ENCODE measurements at regions not wholly inside any gene's neighbourhood (a gene's known extent, or its start where the extent isn't known, plus 50 kb on each side); places are given as distances from the start of the nearest gene placed in this dataset.
"Not testable (repeated sequence)": the region's sequence is repeated elsewhere in the genome, so short reads cannot be mapped to it uniquely, and the experiment has no call there.

DNA sequence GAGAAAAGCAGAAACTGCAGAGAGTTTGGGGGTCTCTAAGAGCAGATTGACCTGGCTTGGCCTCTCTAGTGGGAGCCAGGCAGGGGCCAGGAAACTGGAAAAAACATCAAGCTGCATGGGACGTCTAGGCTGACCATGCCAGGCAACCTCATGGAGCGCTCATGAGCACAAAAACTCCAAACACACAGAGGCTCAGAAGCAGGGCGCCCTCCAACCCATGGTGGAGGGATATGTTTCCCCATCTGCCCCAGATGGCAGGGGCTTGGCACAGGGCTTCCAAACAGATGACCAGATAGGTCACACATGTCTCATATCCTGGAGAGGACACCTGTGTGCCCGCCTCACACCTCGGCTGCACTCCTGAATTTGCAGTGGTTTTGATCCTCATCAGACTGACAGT is 879.0 kb downstream of the UQCRFS1 start:
- no peak for DNase-seq

DNA sequence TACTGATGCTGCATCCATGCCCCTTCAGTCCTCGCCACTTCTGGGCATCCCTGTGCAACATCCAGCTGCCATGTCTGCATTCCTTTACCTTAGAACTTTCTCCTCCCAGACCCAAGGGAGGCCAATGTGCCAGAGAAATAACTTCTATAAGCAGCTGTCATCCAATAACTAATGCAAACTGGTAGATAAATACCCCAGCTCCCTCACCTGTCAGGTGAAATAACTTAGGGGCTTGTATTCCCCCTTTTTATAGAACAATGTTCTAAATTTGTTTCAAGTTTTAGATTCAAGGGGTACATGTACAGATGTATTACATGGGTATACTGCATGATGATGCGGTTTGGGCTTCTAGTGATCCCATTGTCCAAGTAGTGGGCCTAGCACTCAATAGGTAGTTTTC is 880.1 kb downstream of the UQCRFS1 start:
- no peak for DNase-seq

DNA sequence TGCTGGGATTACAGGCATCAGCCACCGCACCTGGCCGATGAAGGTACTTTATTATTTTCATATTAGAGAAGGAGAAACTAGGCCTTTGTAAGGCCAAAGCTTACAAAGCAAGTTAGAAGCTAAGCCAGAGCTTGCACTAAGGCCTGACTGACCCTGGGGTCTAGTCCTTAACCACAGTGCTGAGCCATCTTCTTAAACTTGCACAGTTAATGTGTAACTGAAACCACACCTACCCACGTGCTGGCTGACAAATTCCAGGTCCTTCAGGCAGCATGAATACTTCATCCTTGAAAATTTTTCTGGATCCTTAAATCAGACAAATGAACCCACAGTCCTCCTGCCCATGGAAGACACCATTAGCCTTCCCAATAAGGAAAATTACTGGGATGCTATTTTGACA is 880.6 kb downstream of the UQCRFS1 start:
- no peak for DNase-seq

DNA sequence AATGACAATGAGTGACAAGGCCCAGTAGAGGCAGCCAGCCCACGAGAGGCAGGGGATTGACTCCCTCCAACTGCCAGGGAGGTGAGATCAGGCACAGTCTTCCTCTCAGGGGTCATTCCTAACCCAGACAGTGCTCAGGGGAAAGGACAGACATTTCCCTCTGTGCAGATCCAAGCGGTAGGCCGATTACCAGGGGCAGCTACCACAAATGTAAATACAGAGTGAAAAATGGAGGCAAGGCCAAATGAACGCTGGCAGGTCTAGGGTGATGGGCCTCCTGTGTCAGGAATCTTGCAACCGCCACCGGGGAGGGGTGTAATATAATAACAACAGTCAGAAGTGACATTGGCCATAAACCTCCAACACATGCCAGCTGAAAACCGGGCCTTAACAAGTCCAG is 881.4 kb downstream of the UQCRFS1 start:
- no peak for DNase-seq

DNA sequence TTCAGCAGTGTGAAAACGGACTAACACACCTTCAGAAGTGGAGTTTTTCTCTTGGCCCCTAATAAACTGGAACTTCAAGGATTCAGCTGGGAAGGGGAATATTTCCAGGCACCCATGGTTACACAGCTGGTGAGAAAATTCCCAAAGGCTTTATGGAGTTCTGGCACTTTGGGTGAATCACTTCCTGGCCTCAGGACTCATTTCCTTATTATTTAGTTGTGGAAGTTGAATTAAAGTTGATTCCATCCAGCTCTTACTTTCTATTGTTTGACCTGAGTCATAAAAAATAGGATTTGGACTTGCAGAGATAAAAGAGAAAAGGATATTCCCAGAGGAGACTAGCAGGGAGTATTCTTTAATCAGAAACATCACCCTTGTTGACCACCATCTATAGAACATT is 882.1 kb downstream of the UQCRFS1 start:
- no peak for DNase-seq

DNA sequence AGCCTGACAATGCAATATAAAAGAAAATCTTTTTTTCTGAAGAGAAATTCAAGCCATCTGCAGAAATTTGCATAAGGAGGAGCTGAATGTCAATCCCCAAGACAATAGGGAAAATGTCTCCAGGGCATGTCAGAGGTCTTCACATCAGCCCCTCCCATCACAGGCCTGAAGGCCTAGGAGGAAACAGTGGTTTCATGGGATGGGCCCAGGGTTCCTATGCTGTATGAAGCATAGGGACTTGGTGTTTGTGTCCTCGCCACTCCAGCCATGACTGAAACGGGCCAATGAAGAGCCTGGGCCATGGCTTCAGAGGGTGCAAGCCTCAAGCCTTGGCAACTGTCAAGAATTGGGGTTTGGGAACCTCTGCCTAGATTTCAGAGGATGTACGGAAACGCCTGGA is 883.5 kb downstream of the UQCRFS1 start:
- DNase-seq, result no peak

DNA sequence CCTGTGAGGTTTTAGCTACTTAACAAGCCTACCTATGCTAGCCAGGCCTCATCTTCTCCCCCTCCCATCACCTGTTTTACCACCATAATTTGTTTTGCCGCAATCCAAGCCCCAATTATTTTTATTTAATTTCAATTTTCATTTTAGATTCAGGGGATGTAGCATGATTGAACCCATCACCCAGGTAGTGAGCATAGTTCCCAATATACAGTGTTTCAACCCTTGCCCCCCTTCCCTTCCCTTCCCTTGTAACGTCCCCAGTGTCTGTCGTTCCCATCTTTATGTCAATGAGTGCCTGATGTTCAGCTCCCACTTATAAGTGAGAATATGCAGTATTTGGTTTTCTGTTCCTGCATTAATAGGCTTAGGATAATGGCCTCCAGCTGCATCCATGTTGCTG is 885.0 kb downstream of the UQCRFS1 start:
- DNase-seq, result no peak

DNA sequence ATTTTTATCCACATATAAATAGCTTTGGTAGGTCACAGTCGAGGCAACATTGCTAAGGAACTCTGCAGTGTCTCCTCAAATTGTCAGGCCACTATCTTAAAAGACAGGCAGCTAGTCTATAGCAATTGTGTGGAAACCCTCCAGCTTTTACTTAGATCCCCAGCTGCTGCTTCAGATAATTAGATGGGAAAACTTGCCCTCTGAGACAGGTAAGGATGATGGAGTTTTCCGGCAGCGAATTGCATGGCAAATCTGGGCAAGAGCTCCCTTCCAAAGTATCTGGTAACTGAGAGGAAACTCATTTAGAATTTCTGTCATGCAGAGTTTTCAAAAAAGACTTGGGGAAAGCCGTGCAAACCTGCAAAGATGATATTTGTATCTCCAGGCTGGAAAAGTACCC is 886.2 kb downstream of the UQCRFS1 start:
- DNase-seq, result no peak

DNA sequence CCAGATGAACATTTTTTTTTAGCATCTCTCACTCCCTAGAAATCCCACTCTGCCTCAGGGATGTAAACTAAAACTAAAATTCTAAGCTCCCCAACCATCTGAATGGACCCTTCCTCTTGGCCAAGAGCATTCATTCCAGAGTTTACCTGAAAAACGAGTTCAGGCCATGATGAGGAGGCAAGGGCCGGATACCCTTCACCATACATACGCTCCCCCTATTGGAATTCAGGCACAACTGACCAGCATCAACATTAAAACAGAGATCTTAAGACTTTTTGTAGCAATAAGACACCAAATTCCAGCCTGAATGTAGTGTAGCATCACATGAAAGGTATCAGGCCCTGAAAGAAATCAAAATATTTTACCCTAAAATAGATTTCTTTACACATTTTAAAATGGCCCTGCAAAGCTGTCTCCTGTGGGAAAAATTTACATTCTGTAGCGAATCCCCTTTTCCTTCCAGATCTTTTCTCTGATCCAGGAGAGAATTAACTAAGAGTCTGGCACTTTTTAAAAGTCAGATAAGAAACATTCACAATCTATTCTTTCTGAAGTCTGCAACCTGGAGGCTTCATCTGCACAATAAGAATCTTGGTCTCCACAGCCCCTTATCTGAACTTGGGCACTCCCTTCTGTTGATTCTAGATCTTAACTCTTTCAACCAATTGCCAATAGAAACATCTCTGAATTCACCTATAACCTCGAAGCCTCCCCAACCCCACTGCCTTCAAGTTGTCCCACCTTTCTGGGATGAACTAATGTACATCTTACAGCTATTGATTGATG is 888.5 kb downstream of the UQCRFS1 start:
- DNase-seq, result no peak

DNA sequence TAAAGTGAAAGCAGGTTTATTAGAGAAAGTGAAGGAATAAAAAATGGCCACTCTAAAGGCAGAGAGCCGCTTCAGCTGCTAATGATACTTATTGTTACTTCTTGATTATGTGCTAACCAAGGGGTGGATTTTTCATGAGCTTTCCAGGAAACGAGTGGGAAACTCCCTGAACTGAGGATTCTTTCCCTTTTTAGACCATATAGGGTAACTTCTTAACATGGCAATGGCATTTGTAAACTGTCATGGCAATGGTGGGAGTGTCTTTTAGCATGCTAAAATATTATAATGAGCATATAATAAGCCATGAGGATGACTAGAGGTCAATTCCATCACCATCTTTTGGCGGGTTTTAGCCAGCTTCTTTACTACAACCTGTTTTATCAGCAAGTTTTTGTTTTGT is 890.0 kb downstream of the UQCRFS1 start:
- DNase-seq, result no peak

DNA sequence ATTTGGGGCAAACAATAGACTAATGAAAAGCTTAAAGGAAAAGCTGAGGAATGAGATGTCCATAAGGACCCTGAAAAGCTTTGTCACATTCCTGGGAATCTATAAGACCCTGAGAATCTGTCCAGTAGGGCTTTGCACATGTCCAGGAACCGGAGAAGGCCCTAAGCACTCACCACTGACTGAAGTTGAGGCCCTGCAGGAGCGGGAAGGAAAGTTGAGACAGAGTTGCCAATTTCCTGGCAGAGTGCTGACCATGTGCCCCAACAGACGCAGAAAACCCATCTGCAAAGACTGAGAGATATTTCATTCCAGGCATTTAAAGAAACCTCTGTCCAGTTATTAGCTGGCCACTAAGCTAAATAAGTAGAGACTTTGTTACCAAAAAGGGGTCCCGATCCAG is 890.5 kb downstream of the UQCRFS1 start:
- no peak for DNase-seq

DNA sequence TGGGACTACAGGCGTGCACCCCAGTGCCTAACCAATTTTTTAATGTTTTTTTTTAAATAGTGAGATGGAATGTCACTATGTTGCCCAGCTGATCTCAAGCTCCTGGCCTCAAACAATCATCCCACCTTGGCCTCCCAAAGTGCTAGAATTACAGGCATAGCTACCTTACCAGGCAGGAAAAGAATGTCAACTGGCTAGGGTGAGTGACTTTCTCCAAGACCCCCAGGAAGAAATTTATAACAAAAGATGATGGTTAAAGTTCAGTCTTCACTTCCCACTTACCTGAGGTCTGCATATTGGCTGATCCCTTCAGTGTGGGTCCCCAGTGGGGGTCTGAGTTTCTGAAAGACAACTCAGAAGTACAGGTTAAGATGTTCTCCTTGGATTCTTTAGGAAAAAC is 893.0 kb downstream of the UQCRFS1 start:
- no peak for DNase-seq

DNA sequence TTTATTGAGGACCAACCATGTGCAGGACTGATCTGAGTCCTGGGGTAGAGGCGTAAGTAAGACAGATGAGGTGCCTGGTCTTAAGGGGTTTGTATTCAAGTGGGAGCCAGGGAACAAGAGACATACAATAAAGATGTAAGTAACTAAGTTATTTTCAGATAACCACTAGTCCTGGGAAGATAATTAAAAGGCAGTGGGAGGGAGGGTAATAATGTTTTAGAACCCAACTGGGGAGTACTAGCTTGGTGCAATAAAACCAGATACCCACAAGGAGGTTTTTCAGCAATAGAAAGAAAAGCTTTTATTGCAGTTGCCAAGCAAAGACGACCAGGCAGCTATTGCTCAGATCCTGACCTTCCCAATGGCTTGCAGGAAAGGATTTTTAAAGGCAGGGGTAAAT is 893.7 kb downstream of the UQCRFS1 start:
- DNase-seq, result no peak

DNA sequence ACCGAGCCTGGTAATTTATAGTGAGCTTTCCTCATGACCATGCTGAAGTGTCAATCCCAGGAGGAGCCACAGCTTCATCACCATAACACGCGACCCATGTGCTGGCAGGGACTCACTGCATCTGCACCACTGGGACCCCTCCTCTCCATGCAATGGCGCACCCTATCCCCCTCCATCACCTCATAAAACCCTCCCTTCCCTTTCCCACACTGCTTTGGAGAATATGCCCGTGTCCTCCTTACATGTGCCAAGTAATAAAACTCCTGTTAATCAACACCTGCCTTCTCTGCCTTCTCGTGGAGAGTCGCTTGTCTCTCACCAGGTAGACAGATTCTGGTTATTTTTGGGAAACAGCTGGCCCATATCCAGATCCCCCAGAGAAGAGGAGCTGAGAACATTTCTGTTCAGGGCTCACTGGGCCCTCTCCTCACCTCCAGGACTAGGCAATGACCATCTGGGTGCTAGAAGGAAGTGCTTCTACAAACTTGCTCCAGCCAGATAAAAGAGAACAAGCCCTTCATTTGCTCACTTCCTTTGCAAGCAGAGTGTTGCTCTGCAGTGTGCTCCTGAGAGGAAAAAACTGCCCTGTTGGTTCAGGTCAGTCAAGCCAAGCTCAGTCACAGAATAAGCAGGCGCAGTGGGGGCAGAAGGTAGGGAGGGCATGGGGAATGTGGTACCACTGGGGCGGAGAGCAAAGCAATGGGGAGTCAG is 894.3 kb downstream of the UQCRFS1 start:
- no peak for DNase-seq

DNA sequence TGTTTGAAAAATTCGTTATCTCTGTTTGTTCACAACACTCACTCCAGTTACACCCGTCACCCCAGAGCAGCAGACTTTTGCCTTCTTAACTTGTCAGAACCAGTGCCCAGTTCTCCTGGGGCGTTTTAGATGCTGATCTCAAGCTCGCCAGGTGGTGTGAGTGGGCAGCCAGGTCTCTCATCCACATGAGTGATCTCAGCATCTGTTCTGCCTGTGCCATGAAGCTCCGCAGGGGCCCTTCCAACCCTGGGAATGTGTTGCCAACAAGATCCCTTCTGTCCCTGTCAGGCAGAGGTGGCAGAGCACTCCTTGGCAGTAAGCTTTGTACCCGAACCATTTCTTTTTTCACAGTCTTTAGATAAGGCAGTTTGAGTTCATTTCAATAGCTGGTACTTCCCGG is 896.5 kb downstream of the UQCRFS1 start:
- DNase-seq, result no peak

DNA sequence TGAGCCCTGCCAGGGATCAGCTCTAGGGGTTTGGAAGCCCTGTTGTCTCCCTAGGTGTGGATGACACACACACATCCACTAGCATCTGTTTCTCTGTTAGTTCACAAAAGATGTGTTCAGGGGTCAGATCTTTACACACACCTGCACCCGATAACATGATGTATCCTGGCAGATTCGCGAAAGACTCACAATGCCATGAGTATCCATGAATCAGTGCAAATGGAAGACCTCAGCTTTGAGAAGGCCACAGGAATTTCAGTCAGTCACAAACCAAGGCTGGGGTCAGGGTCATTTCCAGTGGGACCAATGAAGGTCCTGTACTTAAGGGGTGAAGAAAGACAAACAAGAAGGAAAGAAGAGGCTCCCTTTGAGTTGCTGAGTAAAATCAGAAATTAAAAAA is 898.2 kb downstream of the UQCRFS1 start:
- no peak for DNase-seq

DNA sequence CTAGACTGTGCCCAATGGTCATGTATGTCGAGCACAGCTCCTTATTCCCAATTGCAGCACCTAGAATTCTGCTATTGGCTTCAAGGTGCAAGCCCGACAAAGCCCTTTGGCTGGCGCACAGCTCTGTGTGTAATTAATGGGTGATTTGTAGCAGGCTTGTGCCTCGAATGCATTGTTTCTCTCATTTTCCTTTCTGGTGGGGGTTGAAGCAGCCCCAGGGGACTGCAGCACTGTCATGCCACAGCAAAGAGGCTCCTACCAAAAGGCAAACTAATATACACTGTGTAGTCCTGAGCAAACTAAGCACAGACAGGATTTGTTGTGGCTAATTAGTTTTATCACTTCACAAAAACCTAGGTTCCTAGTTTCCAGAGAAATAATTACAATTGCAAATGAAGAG is 898.7 kb downstream of the UQCRFS1 start:
- no peak for DNase-seq

DNA sequence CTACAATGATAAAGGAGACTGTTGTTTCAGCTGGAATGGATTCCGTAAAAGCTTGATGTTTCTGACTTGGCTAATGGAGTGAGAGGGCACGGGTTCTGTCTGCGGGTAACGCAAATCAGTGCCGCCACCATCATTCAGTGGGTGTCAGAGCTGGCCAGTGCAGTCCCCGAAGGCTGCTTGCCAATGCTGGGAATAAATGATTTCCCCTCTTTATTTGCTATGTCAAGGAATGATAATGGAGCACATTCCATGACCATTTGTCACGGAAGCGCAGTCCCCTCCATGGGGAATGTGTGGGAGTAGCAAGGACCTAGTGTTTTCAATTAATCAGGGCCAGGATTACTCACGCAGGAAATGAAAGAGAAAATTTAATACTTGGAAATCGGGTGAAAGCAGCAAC is 899.3 kb downstream of the UQCRFS1 start:
- no peak for DNase-seq

DNA sequence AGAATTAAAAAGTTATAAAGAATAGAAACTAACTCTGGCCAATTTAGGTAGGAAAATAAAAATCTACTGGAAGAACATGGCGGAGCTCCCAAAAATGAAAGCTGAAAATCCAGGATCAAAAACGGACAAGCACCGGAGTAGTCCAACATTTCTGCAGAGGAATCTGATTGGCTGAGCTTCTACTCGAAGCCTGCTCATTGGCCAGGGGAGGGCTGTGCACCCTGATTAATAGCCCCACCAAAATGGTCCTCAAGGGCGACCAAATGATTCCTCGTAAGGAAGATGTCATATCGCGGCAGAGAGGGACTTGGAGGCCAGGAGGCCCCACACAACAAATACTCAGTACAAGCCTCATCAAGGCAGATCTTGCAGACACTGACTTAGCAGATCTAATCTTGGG is 900.7 kb downstream of the UQCRFS1 start:
- no peak for DNase-seq

DNA sequence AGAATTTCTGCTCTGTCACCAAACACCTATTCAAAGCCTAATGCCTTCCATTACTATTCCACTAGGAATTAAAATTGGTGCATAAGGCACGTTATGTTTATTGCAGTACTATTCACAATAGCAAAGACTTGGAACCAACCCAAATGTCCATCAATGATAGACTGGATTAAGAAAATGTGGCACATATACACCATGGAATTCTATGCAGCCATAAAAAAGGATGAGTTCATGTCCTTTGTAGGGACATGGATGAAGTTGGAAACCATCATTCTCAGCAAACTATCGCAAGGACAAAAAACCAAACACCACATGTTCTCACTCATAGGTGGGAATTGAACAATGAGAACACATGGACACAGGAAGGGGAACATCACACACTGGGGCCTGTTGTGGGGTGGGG is 902.1 kb downstream of the UQCRFS1 start:
- not testable (repeated sequence) for DNase-seq

DNA sequence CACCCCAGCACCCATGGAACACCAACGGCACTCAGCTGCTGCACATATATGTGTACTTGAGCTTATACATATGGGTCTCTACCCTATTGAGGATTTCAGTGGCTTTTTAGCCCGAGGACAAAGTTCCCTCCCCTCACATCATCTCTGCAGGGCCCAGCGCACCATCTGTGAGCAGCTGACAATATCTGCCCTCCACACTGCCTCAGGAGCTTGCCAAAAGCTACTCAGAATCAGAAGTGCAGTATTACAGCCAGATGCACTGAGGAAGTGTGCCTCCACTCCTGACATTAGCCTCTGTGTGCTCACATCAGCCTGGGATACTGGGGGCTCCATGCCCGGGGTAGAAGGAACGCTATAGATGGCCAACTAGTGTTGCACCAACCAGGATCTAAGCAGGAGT is 903.9 kb downstream of the UQCRFS1 start:
- DNase-seq, result no peak

DNA sequence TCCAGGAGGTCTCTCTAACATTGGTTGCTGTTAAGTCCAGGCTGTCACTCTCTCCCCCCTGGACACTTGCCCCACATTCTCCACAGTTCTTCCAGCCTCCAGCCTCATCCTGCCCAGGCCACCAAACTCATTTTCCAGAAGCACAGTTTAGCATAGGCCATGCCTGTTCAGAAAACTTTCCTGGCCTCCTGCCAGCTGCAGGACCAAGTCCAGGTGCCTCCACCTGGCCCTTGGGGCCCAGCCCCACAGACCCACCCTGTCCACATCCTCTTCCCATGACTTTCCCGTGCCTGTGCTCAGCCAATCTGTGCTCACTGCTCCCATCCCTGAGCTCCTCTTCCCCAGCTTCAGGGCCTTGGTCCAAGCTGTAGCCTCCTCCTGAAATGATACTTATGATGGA is 905.0 kb downstream of the UQCRFS1 start:
- DNase-seq, result no peak

DNA sequence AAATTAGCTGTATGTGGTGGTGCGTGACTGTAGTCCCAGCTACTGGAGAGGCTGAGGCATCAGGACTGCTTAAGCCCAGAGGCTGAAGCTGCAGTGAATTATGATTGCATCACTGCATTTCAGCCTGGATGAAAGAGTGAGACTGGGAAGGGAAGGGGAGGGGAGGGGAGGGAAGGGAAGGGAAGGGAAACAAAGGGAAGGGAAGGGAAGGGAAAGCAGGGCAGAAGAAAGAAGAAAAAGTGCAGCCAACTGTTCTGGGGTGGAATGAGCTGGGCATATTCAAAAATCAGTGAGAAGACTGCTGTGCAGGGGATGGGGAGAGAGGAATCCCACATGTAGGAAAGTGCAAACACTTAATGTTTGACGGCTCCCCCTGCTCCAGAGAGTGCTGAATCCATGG is 905.5 kb downstream of the UQCRFS1 start:
- DNase-seq, result no peak

DNA sequence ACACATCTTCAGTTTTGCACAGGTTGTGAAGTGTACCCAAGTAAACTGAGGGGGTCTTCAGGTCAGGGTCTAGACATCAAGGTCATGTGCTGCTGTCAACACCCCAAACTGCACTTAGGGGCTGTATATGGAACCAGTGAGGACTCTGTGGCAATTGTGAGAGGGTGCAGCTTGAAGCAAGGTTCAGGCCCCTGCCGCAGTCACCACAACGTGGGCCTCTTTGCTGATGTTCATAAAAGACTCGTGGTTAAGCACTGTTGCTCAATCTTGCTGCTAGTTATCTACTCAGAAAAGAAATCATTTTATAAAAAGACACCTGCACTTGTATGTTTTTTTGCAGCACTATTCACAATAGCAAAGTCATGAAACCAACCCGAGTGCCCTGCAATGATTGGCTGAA is 907.4 kb downstream of the UQCRFS1 start:
- no peak for DNase-seq

DNA sequence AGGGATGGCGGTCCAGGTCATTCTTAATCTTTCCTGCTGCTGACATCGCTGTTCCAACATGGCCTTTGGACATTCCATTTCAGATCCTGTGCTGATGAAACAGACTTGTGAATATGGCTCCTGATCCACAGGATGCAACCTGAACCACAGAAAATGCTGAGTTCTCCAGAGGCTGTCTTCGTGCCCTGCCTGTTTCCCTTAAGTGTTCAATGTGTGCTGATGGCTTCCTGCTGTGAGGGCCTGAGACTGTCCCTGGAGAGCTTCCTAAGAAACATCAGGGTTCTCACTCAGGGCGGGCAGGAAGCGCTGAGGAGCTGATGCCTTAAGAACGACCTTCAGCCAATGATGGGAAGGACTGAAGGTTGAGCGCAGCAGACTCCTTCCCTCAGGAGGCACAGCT is 909.4 kb downstream of the UQCRFS1 start:
- no peak for DNase-seq

All from hematopoietic multipotent progenitor cell treated with erythropoietin and hydrocortisone succinate and interleukin-3 and kit ligand, for 6 days (in vitro differentiated cells).